Activated CD4-positive, CD25-positive, alpha-beta regulatory T cell treated with anti-CD3 and anti-CD28 coated beads, Interleukin-2, amount 50 U/mL, for 72 hours (primary cell): ENCODE measurements at regions not wholly inside any gene's neighbourhood (a gene's known extent, or its start where the extent isn't known, plus 50 kb on each side); places are given as distances from the start of the nearest gene placed in this dataset.

Source experiments
- DNase-seq: peaks from one replicate; pipeline ENCODE4 v3.0.0; 2021

- DNase-seq = no peak
These were observed 270.6 kb downstream of the PBX3 start for GRCh38 chr9:126017758-126018157.

GRCh38 chr9:126020836-126021235, 273.7 kb downstream of the PBX3 start:
- DNase-seq = no peak

- no peak for DNase-seq
These were observed 276.8 kb downstream of the PBX3 start for GRCh38 chr9:126023962-126024361.

GRCh38 chr9:126024581-126025230, 277.5 kb downstream of the PBX3 start:
- DNase-seq = no peak

DNA sequence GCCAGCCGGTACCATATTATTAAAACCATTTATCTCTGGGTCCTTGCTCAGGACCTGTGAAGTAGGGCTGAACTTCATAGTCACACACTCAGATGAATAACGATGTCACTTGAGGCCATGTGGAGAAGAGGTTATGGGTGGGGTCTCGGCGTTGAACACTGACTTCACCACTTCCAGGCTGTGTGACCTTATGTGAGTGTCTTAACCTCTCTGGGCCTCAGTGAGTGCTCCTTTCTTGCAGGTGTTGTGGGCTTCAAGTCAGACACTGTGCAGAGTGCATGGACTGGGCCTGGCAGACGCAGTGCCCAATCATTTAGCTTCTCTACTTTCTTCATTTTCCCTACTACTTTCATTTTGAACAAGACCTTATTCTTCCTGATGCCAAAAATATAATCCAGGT, 278.8 kb downstream of the PBX3 start:
- DNase-seq = no peak

GRCh38 chr9:126027566-126027965, 280.4 kb downstream of the PBX3 start:
- no peak for DNase-seq

DNA sequence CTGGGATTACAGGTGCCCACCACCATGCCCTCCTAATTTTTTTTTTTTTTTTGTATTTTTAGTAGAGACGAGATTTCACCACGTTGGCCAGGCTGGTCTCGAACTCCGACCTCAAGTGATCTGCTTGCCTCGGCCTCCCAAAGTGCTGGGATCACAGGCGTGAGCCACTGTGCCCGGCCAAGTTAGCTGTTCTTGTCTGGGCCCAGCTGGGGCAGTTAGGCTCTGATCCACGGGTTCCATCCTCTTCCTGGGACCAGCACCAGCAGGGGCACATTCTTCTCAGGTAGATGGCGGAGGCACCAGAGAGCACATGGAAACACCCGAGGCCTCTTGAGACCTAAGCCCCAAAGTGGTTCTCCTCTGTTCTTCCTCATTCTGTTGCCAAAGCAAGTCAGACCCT, 281.6 kb downstream of the PBX3 start:
- DNase-seq = no peak

DNA sequence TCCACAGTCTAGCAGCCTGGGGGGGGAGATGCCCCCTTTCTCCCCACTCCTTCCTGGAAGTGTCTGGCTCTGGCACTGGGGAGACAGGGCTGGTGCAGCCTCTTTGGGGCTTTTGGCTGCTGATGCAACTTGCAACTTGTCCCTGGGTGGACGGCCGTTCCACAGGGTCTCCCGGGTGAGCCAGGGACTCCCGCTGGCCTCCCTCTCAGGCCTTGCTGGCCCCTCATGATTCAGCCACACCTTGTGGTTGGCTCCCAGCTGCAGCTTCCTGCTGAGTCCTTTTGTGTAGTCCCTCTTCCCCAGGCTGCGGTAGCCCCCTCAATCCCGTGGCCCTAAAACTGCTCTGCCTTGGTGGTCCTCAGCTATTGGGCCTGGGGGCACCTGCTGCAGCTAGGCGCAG, 283.5 kb downstream of the PBX3 start:
- DNase-seq = no peak

- no peak for DNase-seq
These were observed 283.9 kb downstream of the PBX3 start for GRCh38 chr9:126031116-126031515.

DNA sequence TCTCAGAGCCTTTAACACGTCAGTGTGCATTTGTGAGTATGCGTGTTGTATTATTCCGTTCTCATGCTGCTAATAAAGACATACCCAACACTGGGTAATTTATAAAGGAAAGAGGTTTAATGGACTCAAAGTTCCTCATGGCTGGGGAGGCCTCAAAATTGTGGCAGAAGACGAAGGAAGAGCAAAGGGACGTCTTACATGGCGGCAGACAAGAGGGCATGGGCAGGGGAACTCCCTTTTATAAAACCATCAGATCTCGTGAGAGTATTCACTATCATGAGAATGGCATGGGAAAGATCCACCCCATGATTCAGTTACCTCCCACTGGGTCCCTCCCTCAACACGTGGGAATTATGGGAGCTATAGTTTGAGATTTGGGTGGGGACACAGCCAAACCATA, 285.0 kb downstream of the PBX3 start:
- no peak for DNase-seq

DNA sequence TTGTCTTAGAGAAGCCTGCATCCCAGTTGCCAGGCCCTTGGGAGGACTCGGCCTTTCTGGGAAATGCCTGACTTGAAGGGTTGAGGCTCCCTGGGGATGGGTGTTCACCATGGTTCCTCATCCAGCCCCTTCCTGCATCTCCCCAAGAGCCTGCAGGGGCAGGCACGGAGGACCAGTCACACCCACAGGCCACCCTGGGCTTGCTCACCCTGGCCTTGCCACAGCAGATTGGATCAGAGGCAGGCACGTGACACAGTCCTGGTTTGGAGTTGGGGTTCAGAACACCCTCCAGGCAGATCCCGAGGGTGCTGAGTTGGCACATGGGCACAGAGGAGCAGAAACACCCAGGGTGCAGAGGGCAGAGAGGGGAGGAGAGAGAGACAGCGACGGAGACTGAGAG, 286.1 kb downstream of the PBX3 start:
- DNase-seq = no peak

- DNase-seq = no peak
These were observed 286.8 kb downstream of the PBX3 start for GRCh38 chr9:126033956-126034355.

GRCh38 chr9:126036881-126037291, 289.7 kb downstream of the PBX3 start:
- no peak for DNase-seq

DNA sequence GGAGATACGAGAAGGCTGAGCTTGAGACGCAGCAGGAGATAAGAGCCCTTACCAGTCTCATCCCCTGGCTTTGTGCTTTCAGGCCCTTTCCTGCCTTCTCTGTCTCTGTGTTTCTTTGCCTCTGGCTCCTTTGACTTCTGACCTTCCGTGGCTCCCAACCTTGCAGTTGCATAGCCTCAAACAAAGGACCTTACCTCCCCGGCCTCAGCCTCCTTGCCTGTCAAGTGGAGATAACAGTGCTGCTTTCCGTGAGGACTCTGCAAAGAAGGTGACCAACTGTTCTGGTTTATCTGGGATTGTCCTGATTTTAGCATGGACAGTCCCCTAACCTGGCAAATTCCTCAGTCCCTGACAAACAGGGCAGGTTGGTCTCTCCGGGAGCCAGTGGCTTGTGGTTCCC, 287.8 kb upstream of the MVB12B start:
- DNase-seq = no peak

DNA sequence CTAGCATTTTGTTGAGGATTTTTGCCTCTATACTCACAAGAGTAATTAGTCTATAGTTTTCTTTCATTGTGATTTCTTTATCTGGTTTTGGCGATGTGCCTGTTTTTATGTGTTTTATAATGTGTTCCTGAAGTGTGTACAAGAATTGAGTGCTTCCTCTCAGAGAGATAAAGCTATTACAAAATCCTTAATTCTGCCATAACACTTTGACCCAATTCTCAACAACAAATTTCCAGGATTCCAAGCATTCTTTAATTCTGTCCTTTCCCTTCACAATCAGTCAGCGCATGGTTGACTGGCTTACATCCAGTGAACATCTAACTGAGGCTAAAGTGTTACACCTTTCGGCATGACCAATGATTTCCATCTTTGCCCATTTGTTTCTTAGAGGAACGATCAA, 282.9 kb upstream of the MVB12B start:
- no peak for DNase-seq

DNA sequence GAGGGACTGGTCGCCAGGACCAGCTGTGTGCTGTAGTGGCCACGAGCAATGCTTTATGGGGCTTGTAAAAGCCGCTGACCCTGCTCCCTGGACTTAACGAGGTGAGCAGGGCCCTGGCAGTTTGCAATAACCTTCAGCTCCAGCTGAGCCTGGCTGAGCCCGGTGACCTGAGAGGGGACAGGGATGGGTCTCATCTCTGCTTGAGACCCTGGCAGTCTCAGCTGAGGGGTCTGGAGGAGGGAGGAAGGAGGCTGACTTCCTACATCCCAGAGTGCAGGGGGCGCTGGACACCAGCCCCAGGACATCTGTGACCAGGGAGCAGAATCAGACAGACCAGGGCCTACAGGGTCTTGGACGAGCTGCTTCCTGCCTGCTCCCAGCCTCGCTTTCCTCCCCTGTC, 277.5 kb upstream of the MVB12B start:
- no peak for DNase-seq

- DNase-seq = no peak
These were observed 276.6 kb upstream of the MVB12B start for GRCh38 chr9:126049896-126050604.

- DNase-seq = no peak
These were observed 276.0 kb upstream of the MVB12B start for GRCh38 chr9:126050605-126050990.

DNA sequence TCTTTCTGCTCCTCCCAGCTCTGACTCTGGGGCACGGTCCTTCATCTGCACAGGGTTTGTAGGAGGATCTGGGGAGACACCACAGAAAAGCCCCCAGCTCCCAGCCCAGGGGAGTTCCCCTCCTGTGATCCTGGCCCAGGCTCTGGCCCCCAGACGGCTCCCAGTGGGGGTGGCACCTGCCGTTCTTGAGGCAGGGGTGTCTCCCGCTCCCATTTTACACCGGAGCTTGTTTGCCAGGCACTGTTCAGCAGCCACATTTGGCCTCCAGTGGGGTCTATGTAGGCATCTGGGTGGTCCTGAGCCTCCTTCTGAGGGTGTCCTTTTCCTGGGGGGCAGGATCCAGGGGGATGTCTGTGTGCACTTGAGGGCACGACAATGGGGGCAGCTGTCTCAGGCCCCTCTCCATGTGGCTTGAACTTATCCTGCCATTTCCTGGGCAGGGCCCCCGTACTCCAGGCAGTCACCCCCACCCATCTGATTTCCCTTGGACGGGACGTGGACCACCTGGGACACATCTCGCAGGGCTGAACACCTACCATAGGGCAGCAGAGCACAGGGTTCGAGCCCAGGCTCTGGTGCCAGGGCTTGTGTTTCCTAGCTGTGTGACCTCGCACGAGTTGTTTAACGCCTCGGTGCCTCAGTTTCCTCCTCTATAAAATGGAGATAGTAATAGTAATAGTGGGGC, 275.0 kb upstream of the MVB12B start:
- no peak for DNase-seq

- DNase-seq = no peak
These were observed 273.8 kb upstream of the MVB12B start for GRCh38 chr9:126052791-126053190.

GRCh38 chr9:126053913-126054312, 272.7 kb upstream of the MVB12B start:
- DNase-seq = no peak

DNA sequence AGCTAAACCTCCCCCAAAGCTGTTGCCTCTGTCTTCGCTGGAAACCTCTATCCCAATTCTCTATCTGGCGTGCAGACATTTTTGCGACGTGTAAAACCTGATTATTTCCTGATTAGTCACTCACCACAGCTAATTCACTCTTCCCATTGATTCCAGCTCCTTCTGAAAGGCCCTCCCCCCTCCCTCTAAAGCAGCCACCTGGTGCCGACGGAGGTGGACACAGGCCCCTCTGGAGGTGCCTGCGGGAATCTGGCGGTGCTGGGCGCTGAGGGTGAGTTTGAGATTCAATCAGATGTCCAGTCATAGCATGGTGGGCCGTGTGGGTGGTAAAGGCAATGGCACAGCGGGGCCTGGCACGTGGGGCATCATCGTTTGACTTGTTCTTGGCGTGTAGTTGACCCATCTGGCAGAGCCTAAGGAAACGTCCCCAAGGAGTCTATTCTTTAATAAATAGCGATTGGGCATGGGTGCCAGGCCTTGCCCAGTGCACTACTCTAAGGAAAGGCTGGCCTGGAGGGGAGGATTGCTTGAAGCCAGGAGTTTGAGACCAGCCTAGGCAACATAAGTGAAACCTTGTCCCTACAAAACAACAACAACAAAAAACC, 271.1 kb upstream of the MVB12B start:
- DNase-seq = no peak

- DNase-seq = no peak
These were observed 270.2 kb upstream of the MVB12B start for GRCh38 chr9:126056312-126057021.
